ENCODE measurements at regions not wholly inside any gene's neighbourhood (a gene's known extent, or its start where the extent isn't known, plus 50 kb on each side); places are given as distances from the start of the nearest gene placed in this dataset.

DNA sequence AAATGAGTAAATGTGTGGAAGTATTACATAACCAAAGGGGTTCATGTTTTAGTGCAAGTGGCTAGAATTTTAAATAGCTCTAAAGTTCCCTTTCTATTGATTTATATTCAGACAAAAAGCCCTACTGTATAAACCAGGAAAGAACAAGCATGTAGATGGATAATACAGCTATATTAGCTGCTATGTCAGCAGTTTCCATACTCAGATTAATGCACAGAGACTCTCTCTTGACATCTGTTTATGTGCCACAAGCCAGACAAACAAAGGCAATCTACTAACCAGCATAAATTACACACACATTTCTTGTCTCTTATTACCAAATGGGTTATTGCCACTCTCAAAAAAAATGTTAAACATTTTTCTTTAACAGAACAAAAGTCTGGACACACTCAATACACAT lies 760.1 kb upstream of the NECTIN3 start:
- Histone ChIP-seq H3K36me3 (ENCODE audit: insufficient read depth, low read length, poor library complexity, severe bottlenecking) (no peaks in the 10 kb centered on the region), H3K4me1 (ENCODE audit: insufficient read depth, low read length, poor library complexity, severe bottlenecking) (peaks cover 11% of the 10 kb centered on the region), H3K4me3 (ENCODE audit: low read depth, low read length, poor library complexity, severe bottlenecking) (no peak overlapping the region), H3K27me3 (replicated peaks; ENCODE audit: insufficient read depth, low read depth, low read length, poor library complexity) (no peaks in the 10 kb centered on the region), H3K9me3 (ENCODE audit: low read depth, low read length, poor library complexity, severe bottlenecking) (no peaks in the 10 kb centered on the region), H3K27ac (ENCODE audit: low read depth, low read length, poor library complexity, severe bottlenecking) (no peak overlapping the region)
- CTCF ChIA-PET, result no interaction called here
- no peak for TF ChIP-seq EZH2 (IDR thresholded peaks at IDR 0.05; ENCODE audit: borderline replicate concordance, low read depth, low read length, poor library complexity, severe bottlenecking)
- no peak for TF ChIP-seq CTCF (conservative IDR thresholded peaks at IDR 0.05; ENCODE audit: low read depth, low read length)
- intact Hi-C loops (cut with micrococcal nuclease; ENCODE audit: unreplicated experiment), result loop anchor here (5.0 to 10.0 kb wide), 2 partner anchors 579 to 763 kb away; partner anchors contain the start of gene NECTIN3
- POLR2A ChIA-PET (ENCODE audit: low non-redundant PET), result no interaction called here
- DNase-seq (ENCODE audit: low spot score), result no peak
- no TSS peak for BruUV-seq (replicated peaks)

DNA sequence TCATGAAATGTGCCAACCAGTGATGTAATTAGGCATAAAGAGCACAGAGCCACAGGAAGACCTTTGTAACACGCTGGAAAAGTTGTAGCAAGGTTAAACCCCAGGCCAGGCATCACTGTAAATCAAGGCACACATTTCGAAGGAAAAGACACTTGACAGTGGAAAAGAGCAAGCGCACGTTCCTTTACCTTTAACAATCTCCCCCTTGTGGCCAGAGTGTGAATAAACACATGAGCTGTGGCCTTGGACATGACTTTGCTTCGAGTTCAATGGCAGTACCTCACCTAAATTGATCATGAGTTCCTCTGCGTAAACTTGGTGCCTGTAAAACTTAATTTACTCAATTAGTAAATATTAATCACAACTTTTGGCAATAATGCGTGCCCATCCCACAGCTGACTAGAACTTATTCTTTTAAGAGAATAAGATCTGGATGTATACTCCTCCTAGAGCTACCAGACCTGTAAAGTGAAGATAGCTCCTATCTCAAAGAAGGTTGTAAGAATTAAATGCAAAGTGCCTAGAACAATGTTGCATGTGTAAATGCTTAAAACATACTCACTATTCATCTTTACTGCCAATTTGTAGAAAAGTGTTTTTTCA lies 757.0 kb upstream of the NECTIN3 start:
- Histone ChIP-seq H3K27me3 (replicated peaks; ENCODE audit: insufficient read depth, low read depth, low read length, poor library complexity) (no peaks in the 10 kb centered on the region), H3K4me1 (ENCODE audit: insufficient read depth, low read length, poor library complexity, severe bottlenecking) (peaks cover 25% of the 10 kb centered on the region), H3K36me3 (ENCODE audit: insufficient read depth, low read length, poor library complexity, severe bottlenecking) (no peaks in the 10 kb centered on the region), H3K4me3 (ENCODE audit: low read depth, low read length, poor library complexity, severe bottlenecking) (no peak overlapping the region), H3K9me3 (ENCODE audit: low read depth, low read length, poor library complexity, severe bottlenecking) (no peaks in the 10 kb centered on the region), H3K27ac (ENCODE audit: low read depth, low read length, poor library complexity, severe bottlenecking) (no peak overlapping the region)
- BruUV-seq (replicated peaks), result no TSS peak
- ChIA-PET CTCF (interaction anchor here (1.2 kb wide), 2 partner anchors 9 to 12 kb away, joined by 3 to 6 read pairs; no protein-coding TSS in a partner anchor), POLR2A (ENCODE audit: low non-redundant PET) (interaction anchor here (0.6 kb wide), 1 partner anchor 30 kb away, joined by 3 read pairs; no protein-coding TSS in a partner anchor)
- no peak for TF ChIP-seq EZH2 (IDR thresholded peaks at IDR 0.05; ENCODE audit: borderline replicate concordance, low read depth, low read length, poor library complexity, severe bottlenecking)
- peak; percentile 85 for TF ChIP-seq CTCF (conservative IDR thresholded peaks at IDR 0.05; ENCODE audit: low read depth, low read length)
- intact Hi-C loops (cut with micrococcal nuclease; ENCODE audit: unreplicated experiment), result loop anchor here (5.0 to 10.0 kb wide), 2 partner anchors 582 to 760 kb away; partner anchors contain the start of gene NECTIN3
- DNase-seq (ENCODE audit: low spot score), result peak; percentile 81

DNA sequence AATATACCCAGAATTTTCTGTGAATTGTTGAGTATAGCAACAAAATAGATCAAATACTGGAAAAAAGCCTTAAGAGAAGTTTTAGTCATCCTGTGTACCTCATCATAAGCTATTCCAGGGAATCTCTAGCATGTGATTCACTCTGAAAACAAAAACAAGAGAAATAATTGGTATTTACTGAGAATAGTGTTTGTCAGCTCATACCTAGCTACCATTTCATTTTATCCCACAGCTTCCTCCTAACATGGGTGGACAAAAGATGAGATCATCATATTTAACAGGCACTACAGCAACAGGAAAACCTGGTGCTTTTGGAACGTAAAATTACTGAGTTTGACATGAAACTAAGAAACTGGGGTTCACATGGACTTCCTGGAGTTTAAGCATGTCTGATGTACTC lies 753.5 kb upstream of the NECTIN3 start:
- peaks cover 31% of the 10 kb centered on the region for H3K4me1 ChIP-seq (ENCODE audit: insufficient read depth, low read length, poor library complexity, severe bottlenecking)
- peak overlapping the region; percentile 47 for H3K27ac ChIP-seq (ENCODE audit: low read depth, low read length, poor library complexity, severe bottlenecking)
- H3K4me3 ChIP-seq (ENCODE audit: low read depth, low read length, poor library complexity, severe bottlenecking), result no peak overlapping the region
- CTCF ChIA-PET, result no interaction called here
- BruUV-seq (replicated peaks), result no TSS peak
- TF ChIP-seq EZH2 (IDR thresholded peaks at IDR 0.05; ENCODE audit: borderline replicate concordance, low read depth, low read length, poor library complexity, severe bottlenecking), result no peak
- TF ChIP-seq CTCF (conservative IDR thresholded peaks at IDR 0.05; ENCODE audit: low read depth, low read length), result no peak
- H3K9me3 ChIP-seq (ENCODE audit: low read depth, low read length, poor library complexity, severe bottlenecking), result no peaks in the 10 kb centered on the region
- no peaks in the 10 kb centered on the region for H3K27me3 ChIP-seq (replicated peaks; ENCODE audit: insufficient read depth, low read depth, low read length, poor library complexity)
- H3K36me3 ChIP-seq (ENCODE audit: insufficient read depth, low read length, poor library complexity, severe bottlenecking), result no peaks in the 10 kb centered on the region
- intact Hi-C loops (cut with micrococcal nuclease; ENCODE audit: unreplicated experiment), result loop anchor here (10.0 kb wide), 1 partner anchor 757 kb away; the partner anchor contains the start of gene NECTIN3
- POLR2A ChIA-PET (ENCODE audit: low non-redundant PET), result no interaction called here
- no peak for DNase-seq (ENCODE audit: low spot score)

All from A673 (cell line).